ENCODE measurements at regions not wholly inside any gene's neighbourhood (a gene's known extent, or its start where the extent isn't known, plus 50 kb on each side); places are given as distances from the start of the nearest gene placed in this dataset.
"Not testable (repeated sequence)": the region's sequence is repeated elsewhere in the genome, so short reads cannot be mapped to it uniquely, and the experiment has no call there.

DNA sequence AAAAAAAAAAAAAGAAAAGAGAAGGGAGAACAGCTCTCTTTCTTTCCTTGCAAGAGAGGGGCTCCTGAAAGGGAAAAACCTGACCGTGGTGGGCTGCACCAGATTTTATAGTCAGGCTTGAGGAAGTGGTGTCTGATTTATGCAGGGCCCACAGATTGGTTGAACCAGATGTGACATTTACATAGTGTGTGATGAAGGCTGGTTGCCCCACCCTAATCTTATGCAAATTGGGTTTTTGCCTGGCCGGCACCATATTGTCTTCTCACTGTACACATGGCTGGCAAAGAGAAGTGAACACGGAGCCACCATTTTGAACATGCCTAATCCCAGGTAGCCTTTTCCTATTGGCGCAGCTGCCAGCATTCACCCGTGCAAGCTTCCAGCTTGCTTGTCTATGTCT is 154.4 kb downstream of the OXSM start:
- in situ Hi-C loops (cut with HindIII; ENCODE audit: low sequenced_read_pairs) = no loop called here

- in situ Hi-C loops (cut with HindIII; ENCODE audit: low sequenced_read_pairs) = no loop called here
These were observed 155.5 kb downstream of the OXSM start for GRCh38 chr3:25945366-25945765.

GRCh38 chr3:25945836-25946235 is 155.9 kb downstream of the OXSM start:
- in situ Hi-C loops (cut with HindIII; ENCODE audit: low sequenced_read_pairs) = no loop called here

DNA sequence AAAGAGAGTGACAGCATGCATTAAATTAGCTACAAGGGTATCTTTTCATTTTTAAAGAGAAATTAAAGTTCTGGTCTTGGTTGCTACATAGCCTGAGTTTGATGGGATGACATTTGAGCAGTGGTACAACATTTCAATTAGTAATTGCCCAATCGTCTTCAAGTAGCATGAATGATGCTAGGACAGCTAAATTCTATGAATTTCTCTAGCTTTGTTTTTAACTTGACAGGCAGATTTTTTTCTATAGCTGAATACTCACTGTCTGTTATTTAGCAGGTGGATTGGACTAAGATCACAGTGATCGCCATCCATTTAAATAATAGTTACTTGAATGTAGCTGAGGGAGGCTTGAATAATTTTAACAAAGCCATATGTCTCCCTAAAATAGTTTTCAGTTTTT is 162.2 kb downstream of the OXSM start:
- in situ Hi-C loops (cut with HindIII; ENCODE audit: low sequenced_read_pairs) = no loop called here

DNA sequence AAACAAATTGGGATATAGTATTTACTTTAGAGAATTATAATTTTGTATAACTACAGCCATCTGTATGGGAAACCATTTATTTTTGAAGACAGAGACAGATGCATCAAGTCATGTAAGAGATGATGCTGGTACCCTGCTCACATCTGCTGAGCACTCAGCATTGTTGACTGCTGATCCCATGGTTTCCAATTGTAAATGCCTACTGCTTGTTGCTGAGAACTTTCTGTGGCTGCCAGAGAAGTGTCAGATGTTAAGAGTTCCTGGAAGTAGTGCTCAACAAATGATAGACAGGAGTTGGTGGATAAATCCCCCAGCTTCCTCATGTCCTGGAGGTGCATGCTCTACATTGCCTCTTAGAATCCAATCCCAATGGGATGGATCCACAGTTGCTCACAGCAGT is 167.1 kb downstream of the OXSM start:
- in situ Hi-C loops (cut with HindIII; ENCODE audit: low sequenced_read_pairs) = no loop called here

GRCh38 chr3:25960776-25961175 is 170.9 kb downstream of the OXSM start:
- in situ Hi-C loops (cut with HindIII; ENCODE audit: low sequenced_read_pairs) = no loop called here

DNA sequence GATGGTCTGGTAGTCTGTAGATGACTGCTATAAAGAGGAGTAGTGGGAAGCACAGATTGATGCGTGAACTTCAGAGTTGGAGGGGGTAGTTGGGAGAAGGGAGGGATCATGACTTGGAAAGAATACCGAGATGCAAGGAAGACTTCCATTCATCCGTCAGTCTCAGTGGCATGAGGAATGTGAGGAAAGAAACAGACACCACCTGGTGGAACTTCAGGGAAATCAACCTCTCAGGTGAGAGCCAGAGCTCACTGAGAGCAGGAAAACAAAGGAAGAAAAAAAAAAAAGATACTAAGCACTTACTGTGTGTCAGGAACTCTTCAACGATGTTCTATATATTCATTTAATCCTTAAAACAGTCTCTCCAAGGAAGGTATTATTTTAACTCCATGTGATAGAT is 172.4 kb downstream of the OXSM start:
- in situ Hi-C loops (cut with HindIII; ENCODE audit: low sequenced_read_pairs) = no loop called here

DNA sequence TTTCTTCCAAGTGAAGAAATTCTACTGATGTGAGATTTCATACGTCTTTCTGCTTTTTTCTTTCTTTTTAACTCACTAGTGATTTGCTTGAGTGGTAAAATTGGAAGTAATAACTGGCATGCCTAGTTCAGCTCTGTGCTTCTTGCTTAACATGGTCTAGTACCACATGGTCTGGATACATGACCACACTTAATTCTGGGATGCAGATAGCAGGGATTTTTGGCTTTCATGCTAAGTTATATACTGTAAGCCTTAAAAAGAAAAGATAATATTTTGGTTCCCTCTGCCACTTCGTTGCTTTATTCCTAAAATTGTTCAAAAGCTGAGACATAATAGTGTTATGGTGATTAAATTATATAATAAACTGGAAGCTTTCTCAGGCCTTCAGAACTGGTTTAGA is 174.3 kb downstream of the OXSM start:
- in situ Hi-C loops (cut with HindIII; ENCODE audit: low sequenced_read_pairs) = no loop called here

DNA sequence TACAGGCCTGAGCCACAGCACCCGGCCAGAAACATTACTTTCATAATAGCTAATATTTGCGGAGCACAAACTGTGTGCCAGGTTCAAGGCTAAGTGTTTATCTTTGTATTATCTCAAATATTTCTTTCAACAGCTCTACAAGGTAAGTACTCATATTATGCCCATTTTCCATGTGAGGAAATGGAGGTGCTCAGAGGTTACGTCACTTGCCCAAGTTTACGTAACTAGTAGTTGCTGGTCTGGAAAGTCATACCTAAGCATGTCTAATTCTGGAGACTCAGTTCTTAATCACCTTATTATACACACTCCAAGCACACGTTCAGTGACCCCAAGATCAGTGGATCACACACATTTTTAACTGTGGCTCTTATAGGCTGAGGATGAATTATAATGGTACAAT is 177.5 kb downstream of the OXSM start:
- in situ Hi-C loops (cut with HindIII; ENCODE audit: low sequenced_read_pairs) = no loop called here

DNA sequence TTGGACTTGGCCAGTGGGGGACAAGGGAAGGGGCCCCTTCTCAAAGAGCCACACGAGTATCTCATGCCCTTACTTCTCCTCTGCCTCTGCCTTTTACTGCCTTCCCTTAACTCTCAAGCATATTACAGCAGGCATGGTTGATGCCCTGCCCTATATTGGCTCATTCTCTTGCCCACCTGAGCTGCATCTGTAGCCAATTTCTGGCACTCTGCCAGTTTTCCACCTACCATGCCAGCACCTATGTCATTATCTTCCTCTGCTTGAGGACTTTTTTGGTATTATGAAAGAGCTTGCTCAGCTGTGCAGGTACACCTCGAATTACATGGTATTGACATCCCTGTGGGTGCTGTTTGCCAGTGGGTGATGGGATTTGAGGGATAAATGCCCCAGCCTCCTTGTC is 181.8 kb downstream of the OXSM start:
- in situ Hi-C loops (cut with HindIII; ENCODE audit: low sequenced_read_pairs) = no loop called here

GRCh38 chr3:25973122-25973521 is 183.2 kb downstream of the OXSM start:
- in situ Hi-C loops (cut with HindIII; ENCODE audit: low sequenced_read_pairs) = no loop called here

- in situ Hi-C loops (cut with HindIII; ENCODE audit: low sequenced_read_pairs) = no loop called here
These were observed 192.9 kb downstream of the OXSM start for GRCh38 chr3:25982756-25983155.

- in situ Hi-C loops (cut with HindIII; ENCODE audit: low sequenced_read_pairs) = no loop called here
These were observed 195.7 kb downstream of the OXSM start for GRCh38 chr3:25985621-25986020.

- in situ Hi-C loops (cut with HindIII; ENCODE audit: low sequenced_read_pairs) = no loop called here
These were observed 202.7 kb downstream of the OXSM start for GRCh38 chr3:25992606-25993005.

- in situ Hi-C loops (cut with HindIII; ENCODE audit: low sequenced_read_pairs) = no loop called here
These were observed 214.3 kb downstream of the OXSM start for GRCh38 chr3:26004172-26004571.

- in situ Hi-C loops (cut with HindIII; ENCODE audit: low sequenced_read_pairs) = no loop called here
These were observed 221.4 kb downstream of the OXSM start for GRCh38 chr3:26011276-26011675.

- in situ Hi-C loops (cut with HindIII; ENCODE audit: low sequenced_read_pairs) = no loop called here
These were observed 222.4 kb downstream of the OXSM start for GRCh38 chr3:26012241-26012745.

DNA sequence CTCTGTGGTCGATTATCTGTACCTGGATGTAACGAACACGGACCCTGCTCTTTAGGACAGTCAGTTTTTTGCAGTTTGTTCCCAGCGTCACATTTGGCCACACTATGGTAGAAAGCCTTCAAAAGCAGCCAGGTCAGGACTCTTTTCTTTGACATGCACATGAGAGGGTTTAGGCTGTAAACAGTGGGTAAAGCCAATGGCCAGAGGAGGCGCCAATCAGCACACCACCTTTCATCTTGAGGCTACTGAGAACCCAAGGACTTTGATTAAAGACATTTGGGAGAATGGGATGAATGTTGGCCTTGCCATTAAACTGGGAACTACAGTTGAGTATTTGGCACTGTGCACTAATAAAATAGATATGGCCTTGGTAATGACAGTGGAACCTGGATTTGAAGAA is 225.9 kb downstream of the OXSM start:
- in situ Hi-C loops (cut with HindIII; ENCODE audit: low sequenced_read_pairs) = no loop called here

GRCh38 chr3:26018889-26019288 is 229.0 kb downstream of the OXSM start:
- in situ Hi-C loops (cut with HindIII; ENCODE audit: low sequenced_read_pairs) = no loop called here

- in situ Hi-C loops (cut with HindIII; ENCODE audit: low sequenced_read_pairs) = not testable (repeated sequence)
These were observed 234.3 kb downstream of the OXSM start for GRCh38 chr3:26024206-26024605.

- in situ Hi-C loops (cut with HindIII; ENCODE audit: low sequenced_read_pairs) = no loop called here
These were observed 239.4 kb downstream of the OXSM start for GRCh38 chr3:26029321-26029720.

GRCh38 chr3:26042126-26042525 is 252.2 kb downstream of the OXSM start:
- in situ Hi-C loops (cut with HindIII; ENCODE audit: low sequenced_read_pairs) = not testable (repeated sequence)

DNA sequence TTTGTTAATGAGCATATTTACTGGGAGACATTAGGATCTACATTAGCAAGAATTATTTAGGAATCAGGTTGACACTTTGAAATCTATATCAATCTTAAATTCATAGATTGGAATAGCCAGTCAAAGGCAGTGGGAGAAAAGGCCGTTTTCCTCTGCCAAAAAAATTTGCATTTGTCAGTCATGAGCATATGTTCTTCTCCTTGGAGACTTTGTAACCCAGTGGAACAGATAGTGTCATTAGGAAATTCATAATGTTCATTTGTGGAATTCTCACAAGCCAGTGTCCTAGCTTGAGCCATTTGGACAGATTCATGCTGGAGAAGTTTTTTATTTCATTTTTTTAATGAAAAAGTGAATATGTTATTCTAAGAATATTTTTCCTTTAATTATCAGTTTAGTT is 260.1 kb downstream of the OXSM start:
- in situ Hi-C loops (cut with HindIII; ENCODE audit: low sequenced_read_pairs) = no loop called here

DNA sequence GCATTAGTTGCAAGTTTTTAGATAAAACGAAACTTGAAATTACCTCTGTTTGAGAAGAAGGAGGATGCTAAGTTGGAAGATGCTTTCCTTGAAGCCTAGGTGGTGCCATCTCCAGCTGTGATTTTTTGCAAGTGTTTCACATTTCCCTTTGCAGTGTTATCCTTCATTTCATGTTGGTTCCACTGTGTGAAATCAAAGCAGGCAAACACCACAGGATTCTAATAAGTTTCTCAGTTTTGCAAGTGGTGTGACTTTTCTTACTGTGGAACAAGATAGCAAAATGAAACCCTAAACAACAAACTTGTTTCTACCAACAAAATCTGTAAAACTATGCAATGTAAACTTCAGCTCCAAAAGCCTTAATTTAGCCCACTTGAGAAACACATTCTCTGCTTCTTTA is 260.9 kb downstream of the OXSM start:
- in situ Hi-C loops (cut with HindIII; ENCODE audit: low sequenced_read_pairs) = no loop called here
